ENCODE measurements at regions not wholly inside any gene's neighbourhood (a gene's known extent, or its start where the extent isn't known, plus 50 kb on each side); places are given as distances from the start of the nearest gene placed in this dataset.

GRCh38 chr3:182621435-182622240, 171.7 kb upstream of the ATP11B start:
- WGBS: 36% methylated on average over 4 of the region's 4 CpGs
- Histone ChIP-seq H3K27ac (no peak overlapping the region), H3K36me3 (no peaks in the 10 kb centered on the region), H3K9me3 (no peaks in the 10 kb centered on the region), H3K4me3 (no peak overlapping the region), H3K27me3 (replicated peaks; ENCODE audit: insufficient read depth) (no peaks in the 10 kb centered on the region), H3K4me1 (replicated peaks) (no peaks in the 10 kb centered on the region)
- TF ChIP-seq CTCF (IDR thresholded peaks at IDR 0.05) (no peak), POLR2A (IDR thresholded peaks at IDR 0.05) (no peak), POLR2AphosphoS5 (IDR thresholded peaks at IDR 0.05) (no peak)
- no peak for DNase-seq (ENCODE audit: low spot score)
- intact Hi-C loops (cut with DNase I): no loop called here

GRCh38 chr3:182622241-182622545, 171.1 kb upstream of the ATP11B start:
- no peaks in the 10 kb centered on the region for H3K9me3 ChIP-seq
- TF ChIP-seq CTCF (IDR thresholded peaks at IDR 0.05) (no peak), POLR2A (IDR thresholded peaks at IDR 0.05) (no peak), POLR2AphosphoS5 (IDR thresholded peaks at IDR 0.05) (no peak)
- H3K4me3 ChIP-seq: no peak overlapping the region

GRCh38 chr3:182626484-182627467, 166.5 kb upstream of the ATP11B start:
- Histone ChIP-seq H3K9me3 (no peaks in the 10 kb centered on the region), H3K4me1 (replicated peaks) (no peaks in the 10 kb centered on the region), H3K4me3 (no peak overlapping the region), H3K36me3 (no peaks in the 10 kb centered on the region), H3K27ac (no peak overlapping the region), H3K27me3 (replicated peaks; ENCODE audit: insufficient read depth) (no peaks in the 10 kb centered on the region)
- TF ChIP-seq POLR2A (IDR thresholded peaks at IDR 0.05): no peak
- TF ChIP-seq CTCF (IDR thresholded peaks at IDR 0.05): no peak
- no peak for TF ChIP-seq POLR2AphosphoS5 (IDR thresholded peaks at IDR 0.05)
- intact Hi-C loops (cut with DNase I): no loop called here
- WGBS: 51% methylated on average over 4 of the region's 4 CpGs
- DNase-seq (ENCODE audit: low spot score): no peak

More at GRCh38 chr3:182622241-182622545, 171.1 kb upstream of the ATP11B start:
- DNase-seq (ENCODE audit: low spot score): no peak
- intact Hi-C loops (cut with DNase I): no loop called here
- no peaks in the 10 kb centered on the region for H3K27me3 ChIP-seq (replicated peaks; ENCODE audit: insufficient read depth)
- H3K27ac ChIP-seq: no peak overlapping the region
- no peaks in the 10 kb centered on the region for H3K36me3 ChIP-seq
- H3K4me1 ChIP-seq (replicated peaks): no peaks in the 10 kb centered on the region

- no peak for TF ChIP-seq POLR2AphosphoS5 (IDR thresholded peaks at IDR 0.05)
- no peak for TF ChIP-seq POLR2A (IDR thresholded peaks at IDR 0.05)
- no peak for TF ChIP-seq CTCF (IDR thresholded peaks at IDR 0.05)
- Histone ChIP-seq H3K4me1 (replicated peaks) (no peaks in the 10 kb centered on the region), H3K27ac (no peak overlapping the region), H3K9me3 (no peaks in the 10 kb centered on the region), H3K36me3 (no peaks in the 10 kb centered on the region), H3K27me3 (replicated peaks; ENCODE audit: insufficient read depth) (no peaks in the 10 kb centered on the region), H3K4me3 (no peak overlapping the region)
- WGBS: 90% methylated on average over 2 of the region's 2 CpGs
- intact Hi-C loops (cut with DNase I): no loop called here
- no peak for DNase-seq (ENCODE audit: low spot score)
Measured at GRCh38 chr3:182628531-182628930, 164.8 kb upstream of the ATP11B start.

Measured in prostate gland (tissue), 2 donors.